H1 (cell line): ENCODE measurements at regions not wholly inside any gene's neighbourhood (a gene's known extent, or its start where the extent isn't known, plus 50 kb on each side); places are given as distances from the start of the nearest gene placed in this dataset.

Experiments
- CTCF ChIA-PET: fragments of 300-600 bp; sonication (Branson Sonifier 250); formaldehyde crosslinking; loops from one replicate; lab custom pipeline; 2021; ENCODE audit not compliant: partially characterized antibody; lab: Charles Lee
- POLR2A ChIA-PET: fragments of 300-600 bp; sonication (Branson Sonifier 250); formaldehyde crosslinking; loops from one replicate; lab custom pipeline; 2021; ENCODE audit warnings: inconsistent platforms; ENCODE audit not compliant: partially characterized antibody; lab: Charles Lee
- DNase-seq, 2 experiments: peaks; one replicate each; pipeline versions ENCODE4 v3.0.0 to v3.0.0-alpha.2; 2010 to 2022; ENCODE audit warnings: low spot score in 2 of 2, low read depth in 1 of 2, mixed read lengths in 1 of 2
- FAIRE-seq: peaks from 2 replicates; lab custom pipeline; 2011; peaks lifted over from hg19 to GRCh38; lab: Jason Lieb, UNC
- H2AFZ ChIP-seq: 2 replicates; pipeline ENCODE4 v1.8.1; 2012; ENCODE audit warnings: low read length, inconsistent platforms
- H2AK5ac ChIP-seq: 2 replicates; pipeline ENCODE4 v1.6.1; 2013; ENCODE audit warnings: low read depth, low read length
- H2BK120ac ChIP-seq: replicated peaks from 2 replicates; pipeline ENCODE3; 2013; ENCODE audit warnings: low read depth, low read length, inconsistent platforms
- H2BK12ac ChIP-seq: 2 replicates; pipeline ENCODE4 v1.6.1; 2013; ENCODE audit warnings: low read depth, low read length
- H2BK15ac ChIP-seq: 2 replicates; pipeline ENCODE4 v1.6.1; 2013; ENCODE audit warnings: low read length
- H2BK20ac ChIP-seq: 2 replicates; pipeline ENCODE4 v1.6.1; 2013; ENCODE audit warnings: low read length
- H2BK5ac ChIP-seq: 2 replicates; pipeline ENCODE4 v1.6.1; 2013; ENCODE audit warnings: low read depth, low read length
- H3K14ac ChIP-seq: 2 replicates; pipeline ENCODE4 v1.6.1; 2013; ENCODE audit warnings: inconsistent platforms; ENCODE audit not compliant: insufficient read length
- H3K18ac ChIP-seq: 2 replicates; pipeline ENCODE4 v1.6.1; 2013; ENCODE audit warnings: low read length; ENCODE audit errors: extremely low read depth
- H3K23ac ChIP-seq: 2 replicates; pipeline ENCODE4 v1.6.1; 2013; ENCODE audit warnings: inconsistent platforms; ENCODE audit not compliant: insufficient read length
- H3K23me2 ChIP-seq: 2 replicates; pipeline ENCODE4 v1.6.1; 2013; ENCODE audit warnings: low read depth, low read length
- H3K27ac ChIP-seq: 2 replicates; pipeline ENCODE4 v1.6.1; 2011; ENCODE audit warnings: low read depth, low read length, inconsistent platforms
- H3K27me3 ChIP-seq, 4 experiments: replicated peaks in 1 of 4; 1 replicate in 1 of 4; 2 replicates in 3 of 4; pipeline versions ENCODE4 v1.6.1 to v1.8.1; 2011 to 2013; ENCODE audit warnings: low read length in 3 of 4, mild to moderate bottlenecking in 3 of 4, inconsistent platforms in 2 of 4, mixed read lengths in 2 of 4, moderate library complexity in 1 of 4; ENCODE audit not compliant: control insufficient read depth in 3 of 4, insufficient read depth in 3 of 4; ENCODE audit errors: extremely low read depth in 1 of 4
- H3K36me3 ChIP-seq, 4 experiments: 2 replicates each; pipeline versions ENCODE4 v1.6.1 to v1.8.1; 2011 to 2013; ENCODE audit warnings: mild to moderate bottlenecking in 4 of 4, low read length in 3 of 4, moderate library complexity in 2 of 4, control low read depth in 1 of 4, inconsistent platforms in 1 of 4; ENCODE audit not compliant: insufficient read depth in 4 of 4, control insufficient read depth in 2 of 4
- H3K4ac ChIP-seq: replicated peaks from 2 replicates; pipeline ENCODE3; 2013; ENCODE audit warnings: low read length, low read depth, mixed read lengths, inconsistent platforms; ENCODE audit not compliant: insufficient read length
- H3K4me1 ChIP-seq, 4 experiments: replicated peaks in 1 of 4; 1 replicate in 1 of 4; 2 replicates in 3 of 4; pipeline versions ENCODE4 v1.6.1 to v1.8.1; 2011 to 2013; ENCODE audit warnings: low read length in 3 of 4, inconsistent platforms in 2 of 4, mixed read lengths in 1 of 4; ENCODE audit not compliant: insufficient read depth in 4 of 4, control insufficient read depth in 3 of 4
- H3K4me2 ChIP-seq, 2 experiments: 2 replicates each; pipeline versions ENCODE4 v1.6.1 to v1.8.1; 2011 to 2013; ENCODE audit warnings: low read depth in 2 of 2, low read length in 2 of 2, control low read depth in 1 of 2, inconsistent platforms in 1 of 2, mild to moderate bottlenecking in 1 of 2; ENCODE audit not compliant: insufficient read depth in 1 of 2
- H3K4me3 ChIP-seq, 4 experiments: fragments of 200-600, 300-600 bp in 1 of 4; sonication (generic), shearing (Covaris generic), sonication (Bioruptor Twin) in 1 of 4; 2 replicates each; pipeline versions ENCODE4 v1.5.1 to v1.8.1; 2011 to 2016; ENCODE audit warnings: low read length in 4 of 4, low read depth in 3 of 4, control low read depth in 2 of 4, inconsistent platforms in 2 of 4, mild to moderate bottlenecking in 2 of 4, mixed read lengths in 1 of 4, moderate library complexity in 1 of 4; ENCODE audit not compliant: insufficient read depth in 2 of 4; ENCODE audit errors: extremely low read depth in 1 of 4
- H3K56ac ChIP-seq: replicated peaks from 2 replicates; pipeline ENCODE3; 2013; ENCODE audit warnings: low read depth, mild to moderate bottlenecking, mixed read lengths, low read length, inconsistent platforms; ENCODE audit not compliant: insufficient read length
- H3K79me1 ChIP-seq: 2 replicates; pipeline ENCODE4 v1.6.1; 2013; ENCODE audit warnings: low read depth, low read length, control low read depth
- H3K79me2 ChIP-seq, 2 experiments: 2 replicates each; pipeline versions ENCODE4 v1.6.1 to v1.8.1; 2012 to 2013; ENCODE audit warnings: low read length in 2 of 2, mild to moderate bottlenecking in 2 of 2, inconsistent platforms in 1 of 2; ENCODE audit not compliant: insufficient read depth in 2 of 2, control insufficient read depth in 1 of 2
- H3K9ac ChIP-seq, 4 experiments: replicated peaks in 1 of 4; 1 replicate in 1 of 4; 2 replicates in 3 of 4; pipeline versions ENCODE4 v1.6.1 to v1.8.1; 2011 to 2013; ENCODE audit warnings: low read depth in 3 of 4, low read length in 3 of 4, control low read depth in 2 of 4, mild to moderate bottlenecking in 2 of 4, moderate library complexity in 2 of 4, inconsistent platforms in 1 of 4; ENCODE audit errors: extremely low read depth in 1 of 4
- H3K9me3 ChIP-seq, 2 experiments: 2 replicates each; pipeline versions ENCODE4 v1.6.1 to v1.8.1; 2012 to 2013; ENCODE audit warnings: mild to moderate bottlenecking in 2 of 2, moderate library complexity in 2 of 2, control low read depth in 1 of 2, inconsistent platforms in 1 of 2, low read depth in 1 of 2, low read length in 1 of 2, mixed read lengths in 1 of 2; ENCODE audit not compliant: insufficient read depth in 2 of 2
- H4K20me1 ChIP-seq, 2 experiments: replicated peaks in 1 of 2; 2 replicates each; pipeline versions ENCODE3 to v1.8.1; 2011 to 2013; ENCODE audit warnings: inconsistent platforms in 2 of 2, low read length in 2 of 2, mild to moderate bottlenecking in 1 of 2; ENCODE audit not compliant: insufficient read depth in 2 of 2, control insufficient read depth in 1 of 2
- H4K5ac ChIP-seq: 2 replicates; pipeline ENCODE4 v1.6.1; 2013; ENCODE audit warnings: low read length, low read depth, mixed read lengths, inconsistent platforms; ENCODE audit not compliant: insufficient read length
- H4K8ac ChIP-seq: 2 replicates; pipeline ENCODE4 v1.8.0; 2013; ENCODE audit warnings: mild to moderate bottlenecking, moderate library complexity, low read length, inconsistent platforms; ENCODE audit not compliant: insufficient read depth; ENCODE audit errors: extremely low read depth
- H4K91ac ChIP-seq: replicated peaks from 2 replicates; pipeline ENCODE3; 2013; ENCODE audit warnings: low read length, mixed read lengths, inconsistent platforms; ENCODE audit not compliant: insufficient read length
- EP300 ChIP-seq, 2 experiments: IDR thresholded peaks; 1 replicate in 1 of 2; 2 replicates in 1 of 2; pipeline ENCODE4 v1.6.1; 2011 to 2012; ENCODE audit warnings: low read depth in 2 of 2, low read length in 2 of 2, mild to moderate bottlenecking in 2 of 2, borderline replicate concordance in 1 of 2, inconsistent platforms in 1 of 2, moderate library complexity in 1 of 2
- KDM1A ChIP-seq: fragments of 200-600, 300-600 bp; sonication (generic); IDR thresholded peaks from 2 replicates; pipeline ENCODE4 v1.7.1; 2016; ENCODE audit warnings: mild to moderate bottlenecking, low read length, borderline replicate concordance
- MAFK ChIP-seq: IDR thresholded peaks from 2 replicates; pipeline ENCODE4 v1.6.1; 2012; ENCODE audit warnings: low read depth, mild to moderate bottlenecking, improper control_type of control experiment, low read length
- WGBS, 2 experiments: shearing (Covaris generic) in 1 of 2; methylation state at CpG; one replicate each; pipeline versions ENCODE4 v1.1.6 to v1.1.7; 2013 to 2015; ENCODE audit warnings: low lambda C conversion rate in 2 of 2, mixed read lengths in 2 of 2, inconsistent platforms in 1 of 2, low coverage in 1 of 2, missing lambda C conversion rate in 1 of 2; ENCODE audit not compliant: insufficient replicate concordance in 2 of 2, insufficient coverage in 1 of 2, insufficient read length in 1 of 2; ENCODE audit errors: extremely low coverage in 1 of 2, missing lambda C conversion rate in 1 of 2; 5-methylcytosine and 5-hydroxymethylcytosine counted together

DNA sequence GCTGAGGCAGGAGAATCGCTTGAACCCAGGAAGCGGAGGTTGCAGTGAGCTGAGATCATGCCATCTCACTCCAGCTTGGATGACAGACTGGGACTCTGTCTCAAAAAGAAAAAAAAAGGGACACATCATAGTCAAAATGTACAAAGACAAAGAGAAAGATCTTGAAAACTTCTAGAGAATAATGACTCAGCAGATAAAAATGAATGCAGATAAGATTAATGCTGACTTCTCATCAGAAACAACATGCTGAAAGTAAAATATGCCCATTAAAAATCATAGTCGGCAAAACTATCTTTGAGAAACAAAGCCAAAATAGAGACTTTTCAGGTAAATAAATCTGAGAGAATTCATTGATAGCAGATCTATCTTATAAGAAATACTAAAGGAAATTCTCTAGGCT lies 271.1 kb upstream of the GPR149 start:
- no peak overlapping the region for H3K23ac ChIP-seq
- H3K23me2 ChIP-seq = no peaks in the 10 kb centered on the region
- H3K27me3 ChIP-seq = no peaks in the 10 kb centered on the region
- no peak overlapping the region for H2AK5ac ChIP-seq
- no peaks in the 10 kb centered on the region for H3K9me3 ChIP-seq
- no peak overlapping the region; the same call in 1 of the 2 replicates for H2BK5ac ChIP-seq
- H3K18ac ChIP-seq = no peak overlapping the region
- H4K8ac ChIP-seq = no peak overlapping the region
- H3K14ac ChIP-seq = no peak overlapping the region
- H3K56ac ChIP-seq = no peak overlapping the region
- no peaks in the 10 kb centered on the region for H4K20me1 ChIP-seq
- H3K79me1 ChIP-seq = no peaks in the 10 kb centered on the region
- no peak overlapping the region for H3K4me2 ChIP-seq
- H3K4me3 ChIP-seq = no peak overlapping the region
- no peak overlapping the region for H2BK120ac ChIP-seq
- no peaks in the 10 kb centered on the region for H3K36me3 ChIP-seq
- no peak overlapping the region for H4K91ac ChIP-seq
- 100% methylated on average over 3 of the region's 3 CpGs; no CpG with 5 or more reads in 1 of the 2 experiments for WGBS, 2 experiments
- ChIA-PET POLR2A (no interaction called here), CTCF (no interaction called here)
- no peak overlapping the region for H3K4ac ChIP-seq
- no peaks in the 10 kb centered on the region for H3K79me2 ChIP-seq
- H2BK20ac ChIP-seq = no peak overlapping the region
- H3K27ac ChIP-seq = no peak overlapping the region
- no peak overlapping the region for H2AFZ ChIP-seq
- TF ChIP-seq KDM1A (no peak), EP300 (IDR thresholded peaks at IDR 0.05; ENCODE audit: borderline replicate concordance in 1 of 2, low read depth in 2 of 2, low read length in 2 of 2) (no peak), MAFK (peak; percentile 32; the same call in 1 of the 2 replicates)
- H3K4me1 ChIP-seq = no peaks in the 10 kb centered on the region
- FAIRE-seq (no peak), DNase-seq (no peak)
- H2BK15ac ChIP-seq = no peak overlapping the region
- H4K5ac ChIP-seq = no peak overlapping the region
- no peak overlapping the region for H3K9ac ChIP-seq
- H2BK12ac ChIP-seq = no peak overlapping the region
